SK-N-SH (cell line): ENCODE measurements at regions not wholly inside any gene's neighbourhood (a gene's known extent, or its start where the extent isn't known, plus 50 kb on each side); places are given as distances from the start of the nearest gene placed in this dataset.

ENCODE experiments used
- CTCF ChIA-PET: fragments of 300-600, 350-600 bp; formaldehyde crosslinking; extraction: SDS; loops from one replicate; lab custom pipeline; 2021; lab: Yijun Ruan, JAX
- POLR2A ChIA-PET: fragments of 350-600 bp; sonication (Branson Sonifier 250); formaldehyde crosslinking; extraction: SDS; loops from one replicate; lab custom pipeline; 2020; ENCODE audit warnings: antibody characterized with exemption, inconsistent platforms; lab: Yijun Ruan, JAX
- DNase-seq: peaks from one replicate; pipeline ENCODE4 v3.0.0; 2012
- H2AFZ ChIP-seq: fragments of 200-600 bp; sonication (generic); 2 replicates; pipeline ENCODE4 v1.8.1; 2016; ENCODE audit warnings: antibody characterized with exemption, mild to moderate bottlenecking, low read depth
- H3F3A ChIP-seq: fragments of 200-600 bp; sonication (generic); replicated peaks from 2 replicates; pipeline ENCODE3; 2016; ENCODE audit warnings: antibody characterized with exemption, mild to moderate bottlenecking; ENCODE audit not compliant: insufficient read depth
- H3K27ac ChIP-seq, 2 experiments: fragments of 200-500 bp in 1 of 2; fragments of 200-600 bp in 1 of 2; sonication (Bioruptor generic) in 1 of 2; sonication (generic), shearing (Covaris generic) in 1 of 2; 2 replicates each; pipeline versions ENCODE4 v1.5.1 to v1.6.1; 2014 to 2016; ENCODE audit warnings: low read depth in 2 of 2, inconsistent platforms in 1 of 2, low read length in 1 of 2, mild to moderate bottlenecking in 1 of 2, mixed read lengths in 1 of 2
- H3K27me3 ChIP-seq: fragments of 200-600 bp; sonication (generic), shearing (Covaris generic); 2 replicates; pipeline ENCODE4 v1.6.1; 2016; ENCODE audit warnings: mixed run types; ENCODE audit not compliant: insufficient read depth
- H3K36me3 ChIP-seq, 2 experiments: fragments of 200-500 bp in 1 of 2; fragments of 200-600 bp in 1 of 2; sonication (Bioruptor generic) in 1 of 2; sonication (generic) in 1 of 2; replicated peaks in 1 of 2; 2 replicates each; pipeline versions ENCODE3 to v1.5.1; 2014 to 2016; ENCODE audit warnings: low read length in 1 of 2, mild to moderate bottlenecking in 1 of 2; ENCODE audit not compliant: insufficient read depth in 2 of 2, control insufficient read depth in 1 of 2
- H3K4me1 ChIP-seq, 2 experiments: fragments of 200-500 bp in 1 of 2; fragments of 200-600 bp in 1 of 2; sonication (Bioruptor generic) in 1 of 2; sonication (generic), shearing (Covaris generic) in 1 of 2; 2 replicates each; pipeline versions ENCODE4 v1.5.1 to v1.6.1; 2014 to 2016; ENCODE audit warnings: low read depth in 1 of 2, low read length in 1 of 2, mixed run types in 1 of 2; ENCODE audit not compliant: insufficient read depth in 2 of 2, control insufficient read depth in 1 of 2
- H3K4me2 ChIP-seq: fragments of 200-600 bp; sonication (generic), shearing (Covaris generic); 2 replicates; pipeline ENCODE4 v1.6.1; 2017; ENCODE audit warnings: mixed run types
- H3K4me3 ChIP-seq, 2 experiments: fragments of 200-500 bp in 1 of 2; fragments of 200-600 bp in 1 of 2; sonication (Bioruptor generic) in 1 of 2; sonication (generic), shearing (Covaris generic) in 1 of 2; 2 replicates each; pipeline versions ENCODE4 v1.5.1 to v1.8.1; 2014 to 2016; ENCODE audit warnings: low read depth in 2 of 2, inconsistent platforms in 1 of 2, low read length in 1 of 2, mild to moderate bottlenecking in 1 of 2, mixed read lengths in 1 of 2, moderate library complexity in 1 of 2
- H3K79me2 ChIP-seq: fragments of 200-600 bp; sonication (generic); 2 replicates; pipeline ENCODE4 v1.8.1; 2017; ENCODE audit warnings: mild to moderate bottlenecking; ENCODE audit not compliant: insufficient read depth
- H3K9ac ChIP-seq: fragments of 200-600 bp; sonication (generic); 2 replicates; pipeline ENCODE4 v1.6.1; 2017; ENCODE audit warnings: mixed run types
- H3K9me2 ChIP-seq: fragments of 200-600 bp; sonication (generic); 2 replicates; pipeline ENCODE4 v1.6.1; 2017; ENCODE audit warnings: mixed run types
- H3K9me3 ChIP-seq: fragments of 200-600 bp; sonication (generic); 2 replicates; pipeline ENCODE4 v1.6.1; 2017; ENCODE audit warnings: mixed run types, mild to moderate bottlenecking, moderate library complexity
- H4K20me1 ChIP-seq: fragments of 200-600 bp; sonication (generic); 2 replicates; pipeline ENCODE4 v1.6.1; 2017; ENCODE audit warnings: mild to moderate bottlenecking, mixed run types; ENCODE audit not compliant: insufficient read depth
- FOXM1 ChIP-seq: IDR thresholded peaks from 2 replicates; pipeline ENCODE4 v1.4.0; 2012; ENCODE audit warnings: low read depth, mild to moderate bottlenecking
- GATA2 ChIP-seq: sonication (generic); formaldehyde crosslinking; IDR thresholded peaks from 2 replicates; pipeline ENCODE4 v1.5.0; 2020; ENCODE audit warnings: mild to moderate bottlenecking, missing genetic modification reagents
- MXI1 ChIP-seq: IDR thresholded peaks from 2 replicates; pipeline ENCODE4 v1.6.1; 2012; ENCODE audit warnings: mild to moderate bottlenecking, low read depth, low read length, improper control_type of control experiment
- NRF1 ChIP-seq: IDR thresholded peaks from 2 replicates; pipeline ENCODE4 v1.6.1; 2012; ENCODE audit warnings: low read depth, mild to moderate bottlenecking, low read length
- POLR2AphosphoS5 ChIP-seq: IDR thresholded peaks from 2 replicates; pipeline ENCODE4 v1.6.1; 2012; ENCODE audit warnings: low read depth, low read length
- RAD21 ChIP-seq: IDR thresholded peaks from 2 replicates; pipeline ENCODE4 v1.6.1; 2012; ENCODE audit warnings: mild to moderate bottlenecking, low read length
- REST ChIP-seq: IDR thresholded peaks from 2 replicates; pipeline ENCODE4 v1.6.1; 2012; ENCODE audit warnings: mild to moderate bottlenecking, low read depth, low read length, moderate library complexity
- RXRA ChIP-seq: IDR thresholded peaks from 2 replicates; pipeline ENCODE4 v1.4.0; 2012; ENCODE audit warnings: low read depth, mild to moderate bottlenecking, borderline replicate concordance
- TAF1 ChIP-seq: IDR thresholded peaks from 2 replicates; pipeline ENCODE4 v1.6.1; 2012; ENCODE audit warnings: low read depth, mild to moderate bottlenecking, low read length, moderate library complexity, borderline replicate concordance
- TEAD4 ChIP-seq: IDR thresholded peaks from 2 replicates; pipeline ENCODE4 v1.4.0; 2012; ENCODE audit warnings: mild to moderate bottlenecking, borderline replicate concordance; ENCODE audit not compliant: insufficient read depth
- USF1 ChIP-seq: IDR thresholded peaks from 2 replicates; pipeline ENCODE4 v1.4.0; 2012; ENCODE audit warnings: low read depth, borderline replicate concordance
- USF2 ChIP-seq: fragments of 150-350 bp; IDR thresholded peaks from 2 replicates; pipeline ENCODE4 v1.6.1; 2017; ENCODE audit warnings: antibody characterized with exemption, low read length, low read depth, borderline replicate concordance
- YY1 ChIP-seq: IDR thresholded peaks from 2 replicates; pipeline ENCODE4 v1.4.0; 2012; ENCODE audit warnings: low read depth, mild to moderate bottlenecking
- ZBTB33 ChIP-seq: IDR thresholded peaks from 2 replicates; pipeline ENCODE4 v1.4.0; 2012; ENCODE audit warnings: low read depth, borderline replicate concordance
- WGBS: methylation state at CpG from one replicate; pipeline ENCODE4 v1.1.6; 2017; ENCODE audit warnings: low lambda C conversion rate; 5-methylcytosine and 5-hydroxymethylcytosine counted together

GRCh38 chr4:89468602-89469001 is 161.0 kb upstream of the GPRIN3 start:
- Histone ChIP-seq H3F3A (no peaks in the 10 kb centered on the region), H3K9me2 (no peaks in the 10 kb centered on the region), H3K9ac (no peak overlapping the region), H3K4me3 (no peak overlapping the region), H2AFZ (no peak overlapping the region), H3K36me3 (no peaks in the 10 kb centered on the region), H4K20me1 (no peaks in the 10 kb centered on the region), H3K4me2 (no peak overlapping the region), H3K9me3 (no peaks in the 10 kb centered on the region), H3K79me2 (no peaks in the 10 kb centered on the region), H3K27me3 (no peaks in the 10 kb centered on the region), H3K27ac (no peak overlapping the region), H3K4me1 (0 out of 4 replicates have a peak, but pooled peaks cover 0 to 5% of the 10 kb centered on the region in 2 experiments)
- TF ChIP-seq POLR2AphosphoS5 (no peak), REST (no peak), TAF1 (no peak), USF1 (no peak), GATA2 (CRISPR knock-in tag) (no peak), TEAD4 (no peak), ZBTB33 (no peak), NRF1 (no peak), YY1 (no peak), MXI1 (no peak), RXRA (no peak), USF2 (no peak), FOXM1 (no peak), RAD21 (no peak)
- POLR2A ChIA-PET: no interaction called here
- CTCF ChIA-PET: interaction anchor here (1.8 kb wide), 1 partner anchor 11 kb away, joined by 5 read pairs; no protein-coding TSS in a partner anchor
- 71% methylated on average over 2 of the region's 2 CpGs for WGBS
- no peak for DNase-seq
